Mesendoderm (in vitro differentiated cells): ENCODE measurements at regions not wholly inside any gene's neighbourhood (a gene's known extent, or its start where the extent isn't known, plus 50 kb on each side); places are given as distances from the start of the nearest gene placed in this dataset.
A peak's percentile ranks its signal among the peaks of the same experiment; 100 is the strongest.

Experiments
- DNase-seq: peaks from one replicate; pipeline ENCODE4 v3.0.0; 2013
- H2AK5ac ChIP-seq: 2 replicates; pipeline ENCODE4 v1.6.1; 2013; ENCODE audit warnings: low read length, inconsistent platforms
- H2BK120ac ChIP-seq: 2 replicates; pipeline ENCODE4 v1.6.1; 2013; ENCODE audit warnings: low read depth, mild to moderate bottlenecking, low read length, moderate library complexity, mixed read lengths
- H2BK15ac ChIP-seq: replicated peaks from 2 replicates; pipeline ENCODE4 v1.6.1; 2013; ENCODE audit warnings: low read depth, mild to moderate bottlenecking, moderate library complexity
- H2BK5ac ChIP-seq: 2 replicates; pipeline ENCODE4 v1.6.1; 2013; ENCODE audit warnings: low read length, inconsistent platforms
- H3K18ac ChIP-seq: 2 replicates; pipeline ENCODE4 v1.6.1; 2013; ENCODE audit warnings: mild to moderate bottlenecking, low read length, mixed read lengths
- H3K23ac ChIP-seq: one replicate; pipeline ENCODE4 v1.6.1; 2013; ENCODE audit warnings: low read length
- H3K27ac ChIP-seq: 2 replicates; pipeline ENCODE4 v1.5.1; 2013; ENCODE audit warnings: low read depth, mild to moderate bottlenecking, inconsistent platforms, low read length, moderate library complexity
- H3K27me3 ChIP-seq: 2 replicates; pipeline ENCODE4 v1.6.1; 2013; ENCODE audit warnings: low read length, control low read depth, mild to moderate bottlenecking, inconsistent platforms; ENCODE audit not compliant: insufficient read depth, poor library complexity
- H3K36me3 ChIP-seq: 2 replicates; pipeline ENCODE4 v1.6.1; 2013; ENCODE audit warnings: low read length, inconsistent platforms; ENCODE audit not compliant: control insufficient read depth, insufficient read depth
- H3K4ac ChIP-seq: one replicate; pipeline ENCODE4 v1.6.1; 2013; ENCODE audit warnings: low read depth, mild to moderate bottlenecking, low read length, moderate library complexity
- H3K4me1 ChIP-seq: 2 replicates; pipeline ENCODE4 v1.6.1; 2013; ENCODE audit warnings: low read depth, low read length, inconsistent platforms; ENCODE audit not compliant: control insufficient read depth
- H3K4me2 ChIP-seq: 2 replicates; pipeline ENCODE4 v1.6.1; 2013; ENCODE audit warnings: low read length
- H3K4me3 ChIP-seq: 2 replicates; pipeline ENCODE4 v1.5.1; 2013; ENCODE audit warnings: mild to moderate bottlenecking, low read length
- H3K56ac ChIP-seq: one replicate; pipeline ENCODE4 v1.6.1; 2013; ENCODE audit warnings: low read length
- H3K79me1 ChIP-seq: 2 replicates; pipeline ENCODE4 v1.6.1; 2013; ENCODE audit warnings: low read length, inconsistent platforms
- H3K79me2 ChIP-seq: 2 replicates; pipeline ENCODE4 v1.6.1; 2013; ENCODE audit warnings: mild to moderate bottlenecking, low read length; ENCODE audit not compliant: control insufficient read depth, insufficient read depth
- H3K9ac ChIP-seq: 2 replicates; pipeline ENCODE4 v1.6.1; 2013; ENCODE audit warnings: low read length, inconsistent platforms
- H4K5ac ChIP-seq: one replicate; pipeline ENCODE4 v1.6.1; 2013; ENCODE audit warnings: low read length
- H4K8ac ChIP-seq: one replicate; pipeline ENCODE4 v1.6.1; 2013; ENCODE audit warnings: low read depth, mild to moderate bottlenecking, control low read depth, low read length, moderate library complexity
- WGBS: extraction: QIAGEN DNeasy Blood & Tissue Kit; methylation state at CpG from one replicate; pipeline ENCODE4 v1.1.7; 2013; ENCODE audit warnings: low lambda C conversion rate, missing lambda C conversion rate; ENCODE audit not compliant: insufficient coverage; ENCODE audit errors: extremely low coverage; 5-methylcytosine and 5-hydroxymethylcytosine counted together

DNA sequence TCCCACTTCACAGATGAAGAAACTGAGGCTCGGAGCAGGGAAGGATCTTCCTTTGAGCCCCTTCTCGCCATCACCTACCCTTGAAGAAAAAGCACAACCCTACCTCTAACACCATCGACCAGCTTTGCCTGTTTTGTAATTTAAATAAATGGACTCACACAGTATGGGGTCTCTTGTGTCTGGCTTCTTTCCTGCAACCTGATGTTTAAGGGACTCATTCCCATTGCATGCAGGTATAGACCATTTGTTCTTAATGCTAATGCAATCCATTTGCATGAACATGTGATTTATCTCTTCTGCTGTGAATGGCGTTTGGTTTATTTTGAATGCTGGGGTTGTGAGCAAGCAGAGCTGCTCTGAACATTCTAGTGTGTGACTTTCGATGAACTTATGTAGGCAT lies 150.8 kb upstream of the FOXF1 start:
- Histone ChIP-seq H3K4me2 (no peak overlapping the region), H3K36me3 (no peaks in the 10 kb centered on the region), H3K79me2 (no peaks in the 10 kb centered on the region), H2AK5ac (no peak overlapping the region), H3K4me3 (no peak overlapping the region), H4K5ac (no peak overlapping the region), H3K27ac (no peak overlapping the region), H2BK5ac (no peak overlapping the region), H3K23ac (no peak overlapping the region), H3K4me1 (peaks cover 5% of the 10 kb centered on the region), H3K9ac (no peak overlapping the region), H3K4ac (no peak overlapping the region), H3K56ac (no peak overlapping the region), H2BK15ac (no peak overlapping the region), H3K18ac (no peak overlapping the region), H3K27me3 (no peaks in the 10 kb centered on the region), H2BK120ac (no peak overlapping the region), H4K8ac (no peak overlapping the region), H3K79me1 (no peaks in the 10 kb centered on the region)
- peak; percentile 49 for DNase-seq
- no CpG with 5 or more reads among the region's 5 CpGs for WGBS

DNA sequence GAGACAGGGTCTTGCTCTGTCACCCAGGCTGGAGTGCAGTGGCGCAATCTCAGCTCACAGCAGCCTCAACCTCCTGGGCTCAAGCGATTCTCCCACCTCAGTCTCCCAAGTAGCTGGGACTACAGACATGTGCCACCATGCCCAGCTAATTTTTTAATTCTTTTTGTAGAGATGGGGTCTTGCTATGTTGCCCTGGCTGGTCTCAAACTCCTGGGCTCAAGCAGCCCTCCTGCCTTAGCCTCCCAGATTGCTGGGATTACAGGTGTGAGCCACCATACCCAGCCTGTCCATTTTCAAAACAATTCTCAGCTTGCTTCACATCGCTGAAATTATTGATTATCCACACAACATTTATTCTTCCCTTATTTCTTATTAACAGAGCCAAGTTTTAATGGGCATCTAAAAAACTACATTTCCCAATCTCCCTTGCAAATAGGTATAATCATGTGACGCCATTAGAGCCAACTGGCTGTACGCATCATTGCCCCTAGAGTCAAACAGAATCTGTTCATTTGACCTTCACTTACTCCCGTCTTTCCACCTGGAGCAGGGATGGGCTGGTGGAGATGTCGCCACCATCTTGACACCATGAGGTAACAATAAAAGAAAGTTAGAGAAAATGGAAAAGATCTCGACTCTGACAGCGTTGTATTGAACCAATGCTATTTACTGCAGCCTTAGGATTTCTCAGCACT lies 148.0 kb upstream of the FOXF1 start:
- H3K79me1 ChIP-seq: no peaks in the 10 kb centered on the region
- H3K27me3 ChIP-seq: no peaks in the 10 kb centered on the region
- H2AK5ac ChIP-seq: no peak overlapping the region
- no peak overlapping the region for H2BK15ac ChIP-seq
- H3K36me3 ChIP-seq: no peaks in the 10 kb centered on the region
- no peak overlapping the region for H3K9ac ChIP-seq
- no peak overlapping the region for H3K27ac ChIP-seq
- no peak overlapping the region for H3K4ac ChIP-seq
- H3K18ac ChIP-seq: no peak overlapping the region
- H4K5ac ChIP-seq: no peak overlapping the region
- no peak overlapping the region for H3K23ac ChIP-seq
- WGBS: no CpG with 5 or more reads among the region's 9 CpGs
- H3K79me2 ChIP-seq: no peaks in the 10 kb centered on the region
- no peak overlapping the region for H2BK120ac ChIP-seq
- no peak overlapping the region for H3K56ac ChIP-seq
- no peak overlapping the region for H2BK5ac ChIP-seq
- no peak overlapping the region for H3K4me3 ChIP-seq
- peak; percentile 49 for DNase-seq
- peaks cover 5% of the 10 kb centered on the region for H3K4me1 ChIP-seq
- no peak overlapping the region for H4K8ac ChIP-seq
- H3K4me2 ChIP-seq: no peak overlapping the region

- WGBS: no CpG with 5 or more reads among the region's 4 CpGs
- no peak overlapping the region for H3K23ac ChIP-seq
Observed at GRCh38 chr16:86363057-86363490, 147.3 kb upstream of the FOXF1 start.

GRCh38 chr16:86363836-86364618 lies 146.3 kb upstream of the FOXF1 start:
- Histone ChIP-seq H3K4me2 (no peak overlapping the region), H3K23ac (no peak overlapping the region), H2BK5ac (no peak overlapping the region), H3K4me3 (no peak overlapping the region), H3K9ac (no peak overlapping the region), H3K27ac (no peak overlapping the region), H2BK15ac (no peak overlapping the region), H3K56ac (no peak overlapping the region), H4K8ac (no peak overlapping the region), H3K36me3 (no peaks in the 10 kb centered on the region), H4K5ac (no peak overlapping the region), H3K27me3 (no peaks in the 10 kb centered on the region), H2AK5ac (no peak overlapping the region), H2BK120ac (no peak overlapping the region), H3K4ac (no peak overlapping the region), H3K18ac (no peak overlapping the region), H3K79me1 (no peaks in the 10 kb centered on the region), H3K79me2 (no peaks in the 10 kb centered on the region), H3K4me1 (peaks cover 3% of the 10 kb centered on the region)
- no peak for DNase-seq
- WGBS: no CpG with 5 or more reads among the region's 13 CpGs

More at GRCh38 chr16:86363057-86363490, 147.3 kb upstream of the FOXF1 start:
- Histone ChIP-seq H3K4me1 (peaks cover 4% of the 10 kb centered on the region), H4K5ac (no peak overlapping the region), H3K27me3 (no peaks in the 10 kb centered on the region), H3K4me2 (no peak overlapping the region), H3K79me2 (no peaks in the 10 kb centered on the region), H3K4ac (no peak overlapping the region), H3K56ac (no peak overlapping the region), H3K18ac (no peak overlapping the region), H2BK5ac (no peak overlapping the region), H3K27ac (no peak overlapping the region), H2BK120ac (no peak overlapping the region), H4K8ac (no peak overlapping the region), H3K4me3 (no peak overlapping the region), H2AK5ac (no peak overlapping the region), H3K9ac (no peak overlapping the region), H3K36me3 (no peaks in the 10 kb centered on the region), H2BK15ac (no peak overlapping the region), H3K79me1 (no peaks in the 10 kb centered on the region)
- peak; percentile 62 for DNase-seq

DNA sequence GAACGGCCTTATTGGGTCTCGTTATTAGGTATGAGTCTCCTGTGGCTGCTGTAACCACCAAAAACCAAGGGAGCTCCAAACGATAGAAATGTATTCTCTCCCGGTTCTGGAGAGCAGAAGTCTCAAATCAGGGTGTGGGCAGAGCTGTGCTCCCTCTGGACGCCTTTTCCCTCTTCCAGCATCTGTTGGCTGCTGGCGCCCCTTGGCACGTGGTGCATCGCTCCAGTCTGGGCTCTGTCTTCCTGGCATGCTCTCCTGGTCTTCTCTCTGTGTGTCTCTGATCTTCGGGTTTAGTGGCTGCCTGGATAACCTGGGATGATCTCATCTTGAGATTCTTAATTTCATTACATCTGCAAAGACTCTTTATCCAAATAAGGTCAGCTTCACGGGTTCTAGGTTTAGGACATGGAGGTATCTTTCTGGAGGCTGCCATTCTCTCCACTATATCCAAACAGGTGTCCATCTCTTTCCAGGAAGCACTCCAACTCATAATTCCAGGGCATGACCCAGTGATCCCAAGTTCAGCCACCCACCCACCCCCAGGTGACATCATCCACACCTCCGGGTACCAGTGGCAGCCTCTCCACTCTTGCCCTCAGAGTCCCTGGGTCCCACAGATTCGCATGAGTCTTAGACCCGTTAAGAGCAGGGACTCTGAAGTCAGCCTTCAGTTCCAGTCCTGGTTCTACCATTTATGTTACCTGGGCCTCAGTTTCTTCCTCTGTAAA lies 145.5 kb upstream of the FOXF1 start:
- WGBS: no CpG with 5 or more reads among the region's 13 CpGs
- no peak overlapping the region for H3K23ac ChIP-seq

More for the DNA sequence above, 145.5 kb upstream of the FOXF1 start:
- H3K9ac ChIP-seq: no peak overlapping the region
- no peak overlapping the region for H2AK5ac ChIP-seq
- no peak overlapping the region for H4K5ac ChIP-seq
- no peak overlapping the region for H2BK15ac ChIP-seq
- no peak overlapping the region for H3K56ac ChIP-seq
- no peak overlapping the region for H2BK5ac ChIP-seq
- no peak overlapping the region for H2BK120ac ChIP-seq
- no peaks in the 10 kb centered on the region for H3K27me3 ChIP-seq
- no peak overlapping the region for H3K27ac ChIP-seq
- no peak for DNase-seq
- H3K4ac ChIP-seq: no peak overlapping the region
- no peaks in the 10 kb centered on the region for H3K36me3 ChIP-seq
- H3K4me3 ChIP-seq: no peak overlapping the region
- H3K18ac ChIP-seq: no peak overlapping the region
- H4K8ac ChIP-seq: no peak overlapping the region
- H3K79me2 ChIP-seq: no peaks in the 10 kb centered on the region
- no peaks in the 10 kb centered on the region for H3K4me1 ChIP-seq
- no peak overlapping the region for H3K4me2 ChIP-seq
- H3K79me1 ChIP-seq: no peaks in the 10 kb centered on the region
